Esophagus (tissue), 2 donors: ENCODE measurements at regions not wholly inside any gene's neighbourhood (a gene's known extent, or its start where the extent isn't known, plus 50 kb on each side); places are given as distances from the start of the nearest gene placed in this dataset.
"Not testable (repeated sequence)": the region's sequence is repeated elsewhere in the genome, so short reads cannot be mapped to it uniquely, and the experiment has no call there.

Experiments used
- H3K27ac ChIP-seq, 2 donors: one replicate each; pipeline ENCODE4 v1.5.1; 2013; ENCODE audit warnings: low read depth in 2 of 2, mild to moderate bottlenecking in 2 of 2, inconsistent platforms in 1 of 2, low read length in 1 of 2, moderate library complexity in 1 of 2
- H3K27me3 ChIP-seq, 2 donors: one replicate each; pipeline ENCODE4 v1.6.1; 2013; ENCODE audit warnings: low read length in 2 of 2, control low read depth in 1 of 2, mild to moderate bottlenecking in 1 of 2; ENCODE audit not compliant: insufficient read depth in 2 of 2, control insufficient read depth in 1 of 2
- H3K36me3 ChIP-seq, 2 donors: one replicate each; pipeline ENCODE4 v1.6.1; 2013; ENCODE audit warnings: low read length in 1 of 2; ENCODE audit not compliant: control insufficient read depth in 2 of 2, insufficient read depth in 2 of 2
- H3K4me1 ChIP-seq, 2 donors: one replicate each; pipeline ENCODE4 v1.6.1; 2013; ENCODE audit warnings: low read length in 1 of 2; ENCODE audit not compliant: control insufficient read depth in 2 of 2, insufficient read depth in 2 of 2
- H3K4me3 ChIP-seq, 2 donors: one replicate each; pipeline ENCODE4 v1.5.1; 2013; ENCODE audit warnings: low read length in 2 of 2, mild to moderate bottlenecking in 2 of 2, low read depth in 1 of 2, moderate library complexity in 1 of 2
- H3K9me3 ChIP-seq, 2 donors: one replicate each; pipeline ENCODE4 v1.6.1; 2013; ENCODE audit warnings: mild to moderate bottlenecking in 2 of 2, low read depth in 1 of 2, low read length in 1 of 2, moderate library complexity in 1 of 2; ENCODE audit not compliant: control insufficient read depth in 2 of 2, insufficient read depth in 1 of 2
- WGBS, 2 donors: extraction: QIAGEN DNeasy Blood & Tissue Kit; methylation state at CpG; one replicate each; pipeline ENCODE4 v1.1.7; 2013; 5-methylcytosine and 5-hydroxymethylcytosine counted together
- donor health status: healthy with polysubstance abuse.
- donor health status: Bipolar disorder and iron deficiency.

DNA sequence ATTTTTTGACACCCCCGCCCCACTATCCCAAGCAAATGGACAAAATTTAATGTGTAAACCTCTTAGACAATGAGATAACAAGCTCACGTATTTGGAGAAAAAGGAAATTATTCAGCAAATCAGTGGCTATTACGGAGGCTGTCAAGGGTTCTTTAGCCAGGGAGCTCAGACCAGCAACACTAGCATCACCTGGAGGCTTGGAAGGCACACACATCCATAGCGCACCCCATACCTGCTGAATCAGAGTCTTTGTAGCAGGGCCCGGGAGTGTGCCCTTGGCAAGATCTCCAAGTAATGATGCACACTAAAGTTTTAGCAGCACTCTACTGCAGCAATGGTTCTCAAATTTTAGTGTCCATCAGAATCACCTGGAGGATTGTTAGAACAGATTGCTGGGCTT lies 223.2 kb upstream of the BTBD3 start:
- Histone ChIP-seq H3K36me3 (no peaks in the 10 kb centered on the region), H3K27ac (no peak overlapping the region), H3K27me3 (no peaks in the 10 kb centered on the region), H3K4me1 (no peaks in the 10 kb centered on the region), H3K9me3 (no peaks in the 10 kb centered on the region), H3K4me3 (no peak overlapping the region)
- WGBS, 2 donors, result 93 to 96% methylated on average over 5 of the region's 5 CpGs

DNA sequence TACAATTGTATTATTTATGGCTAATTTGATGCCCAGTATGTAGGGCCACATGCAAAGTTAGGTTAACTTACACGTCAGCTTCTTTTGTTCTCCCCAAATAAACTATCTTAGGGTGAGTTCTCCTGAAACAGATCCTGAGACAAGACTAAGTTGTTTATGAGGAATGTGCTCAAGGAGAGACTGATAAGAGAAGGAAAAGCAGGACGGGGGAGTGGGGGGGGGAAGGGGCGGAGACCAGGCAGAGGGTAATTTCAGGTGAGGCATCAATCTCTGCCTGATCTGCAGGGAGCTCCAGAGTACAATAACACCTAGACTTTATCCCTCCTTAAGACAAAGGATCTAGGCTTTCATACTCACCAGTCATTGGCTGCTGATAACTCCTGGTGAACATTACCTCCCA lies 220.6 kb upstream of the BTBD3 start:
- Histone ChIP-seq H3K4me3 (no peak overlapping the region), H3K27ac (no peak overlapping the region), H3K9me3 (no peaks in the 10 kb centered on the region), H3K4me1 (no peaks in the 10 kb centered on the region), H3K27me3 (no peaks in the 10 kb centered on the region), H3K36me3 (no peaks in the 10 kb centered on the region)
- 79 to 86% methylated on average over 3 of the region's 3 CpGs for WGBS, 2 donors

DNA sequence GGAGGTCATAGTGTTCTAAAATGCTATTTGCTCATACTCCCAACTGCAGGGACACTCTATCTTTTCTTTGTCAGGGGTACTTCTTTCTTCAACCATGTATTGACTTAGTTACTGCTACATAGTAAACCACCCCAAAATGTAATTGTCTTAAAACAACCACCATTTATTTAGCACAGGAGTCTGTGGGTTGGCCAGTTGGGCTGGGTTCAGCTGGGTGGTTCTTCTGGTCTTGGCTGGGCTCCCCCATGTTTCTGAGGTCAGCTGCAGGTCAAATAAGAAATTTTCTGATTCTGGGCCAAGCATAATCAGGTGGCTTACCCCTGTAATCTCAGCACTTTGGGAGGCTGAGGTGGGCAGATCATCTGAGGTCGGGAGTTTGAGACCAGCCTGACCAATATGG lies 220.0 kb upstream of the BTBD3 start:
- Histone ChIP-seq H3K4me3 (no peak overlapping the region), H3K27me3 (no peaks in the 10 kb centered on the region), H3K36me3 (no peaks in the 10 kb centered on the region), H3K4me1 (no peaks in the 10 kb centered on the region), H3K27ac (no peak overlapping the region), H3K9me3 (no peaks in the 10 kb centered on the region)
- 93 to 96% methylated on average over 1 of the region's 1 CpG for WGBS, 2 donors

DNA sequence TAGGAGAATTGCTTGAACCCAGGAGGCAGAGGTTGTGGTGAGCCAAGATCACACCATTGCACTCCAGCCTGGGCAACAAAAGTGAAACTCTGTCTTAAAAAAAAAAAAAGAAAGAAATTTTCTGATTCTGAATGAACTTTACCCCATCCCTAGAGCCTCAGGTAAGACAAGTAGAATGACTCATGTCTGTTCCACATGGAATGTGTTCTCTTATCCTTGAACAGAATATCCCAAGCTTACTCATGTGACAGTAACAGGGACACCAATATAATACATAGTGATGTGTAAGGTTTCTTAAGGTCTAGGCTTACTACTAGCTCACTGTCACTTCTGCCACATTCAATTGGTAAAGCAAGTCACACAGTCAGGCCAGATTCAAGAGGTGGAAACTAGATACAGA lies 219.6 kb upstream of the BTBD3 start:
- H3K4me3 ChIP-seq, result no peak overlapping the region
- H3K4me1 ChIP-seq, result no peaks in the 10 kb centered on the region
- H3K9me3 ChIP-seq, result no peaks in the 10 kb centered on the region
- H3K27me3 ChIP-seq, result no peaks in the 10 kb centered on the region
- H3K27ac ChIP-seq, result no peak overlapping the region
- no peaks in the 10 kb centered on the region for H3K36me3 ChIP-seq

DNA sequence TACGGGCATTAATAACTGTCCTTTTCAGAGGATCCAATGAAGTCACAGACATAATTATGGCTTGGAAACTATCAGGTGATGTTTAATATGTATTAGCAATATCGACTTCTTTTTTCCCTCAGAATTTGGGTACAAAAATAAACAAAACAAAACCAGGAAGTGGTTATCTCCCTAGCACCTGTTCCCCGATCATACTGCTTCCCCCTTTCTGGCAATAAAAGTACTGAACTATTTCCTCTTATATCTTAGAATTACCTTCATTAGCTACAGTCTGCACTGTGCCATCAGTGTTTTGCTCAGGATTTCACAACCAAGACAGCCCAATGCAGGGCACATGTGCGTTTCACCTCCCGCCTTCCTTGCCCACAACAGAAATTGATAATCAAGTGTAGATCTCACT lies 216.9 kb upstream of the BTBD3 start:
- H3K4me1 ChIP-seq, result no peaks in the 10 kb centered on the region
- 61 to 66% methylated on average over 5 of the region's 5 CpGs for WGBS, 2 donors
- no peaks in the 10 kb centered on the region for H3K36me3 ChIP-seq
- H3K4me3 ChIP-seq, result no peak overlapping the region
- no peak overlapping the region for H3K27ac ChIP-seq
- H3K27me3 ChIP-seq, result no peaks in the 10 kb centered on the region
- H3K9me3 ChIP-seq, result no peaks in the 10 kb centered on the region

DNA sequence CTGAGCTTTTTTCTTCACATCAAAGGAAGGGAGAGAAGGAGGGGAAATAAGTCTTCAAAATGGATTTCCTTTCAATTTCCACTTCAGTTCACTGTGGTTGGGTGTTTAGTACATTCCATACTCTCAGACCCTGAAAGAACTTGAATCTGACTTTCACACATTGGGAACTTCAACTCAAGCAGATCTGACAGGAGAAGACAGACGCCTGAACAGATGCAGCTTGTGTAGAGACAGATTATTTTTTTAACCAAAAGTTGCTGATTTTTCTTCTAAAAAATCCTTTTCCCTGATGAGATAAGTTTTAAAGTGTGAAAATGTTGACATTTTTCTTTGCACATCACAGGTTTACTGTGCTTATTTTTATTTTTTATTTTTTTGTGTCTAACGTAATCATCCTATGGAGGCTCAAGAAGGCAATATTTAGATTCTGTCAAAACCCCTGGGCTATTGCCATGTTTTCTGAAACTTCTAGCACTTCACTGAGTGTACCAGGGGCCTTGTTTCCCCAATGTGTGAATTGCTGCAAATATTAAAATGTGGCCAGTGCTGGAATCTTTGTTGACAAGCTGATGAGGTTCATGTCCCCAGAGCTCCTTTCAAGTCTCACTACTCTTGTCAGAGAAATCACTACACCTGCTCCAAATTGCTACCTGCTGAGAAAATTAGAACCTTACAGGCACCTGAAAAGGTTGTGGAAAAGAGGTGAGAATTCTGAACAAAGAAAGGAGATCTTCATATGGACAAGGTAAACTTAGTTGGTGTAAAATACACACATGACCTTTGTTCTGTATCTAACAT lies 214.8 kb upstream of the BTBD3 start:
- Histone ChIP-seq H3K4me1 (no peaks in the 10 kb centered on the region), H3K27me3 (no peaks in the 10 kb centered on the region), H3K4me3 (no peak overlapping the region), H3K27ac (no peak overlapping the region), H3K9me3 (no peaks in the 10 kb centered on the region), H3K36me3 (no peaks in the 10 kb centered on the region)
- 91 to 95% methylated on average over 2 of the region's 2 CpGs for WGBS, 2 donors

DNA sequence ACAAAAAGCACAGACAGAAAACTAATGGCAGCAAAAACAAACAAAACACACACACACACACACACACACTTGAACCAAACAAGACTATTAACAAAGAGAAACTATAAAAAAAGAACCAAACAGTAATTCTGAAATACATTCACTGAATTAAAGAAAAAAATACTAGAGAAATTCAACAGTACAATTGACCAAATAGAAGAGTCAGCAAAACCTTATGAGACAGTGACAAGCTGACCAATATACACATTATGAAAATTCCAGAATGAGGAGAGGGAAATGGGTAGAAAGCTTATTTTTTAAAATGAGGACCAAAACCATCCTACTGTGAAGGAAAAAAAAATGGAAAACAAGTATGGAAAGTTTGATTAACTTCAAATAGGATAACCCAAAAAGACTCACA lies 212.2 kb upstream of the BTBD3 start:
- no peaks in the 10 kb centered on the region for H3K36me3 ChIP-seq
- H3K4me3 ChIP-seq, result no peak overlapping the region
- no peaks in the 10 kb centered on the region for H3K4me1 ChIP-seq
- no peaks in the 10 kb centered on the region for H3K9me3 ChIP-seq
- no peak overlapping the region for H3K27ac ChIP-seq
- no peaks in the 10 kb centered on the region for H3K27me3 ChIP-seq

DNA sequence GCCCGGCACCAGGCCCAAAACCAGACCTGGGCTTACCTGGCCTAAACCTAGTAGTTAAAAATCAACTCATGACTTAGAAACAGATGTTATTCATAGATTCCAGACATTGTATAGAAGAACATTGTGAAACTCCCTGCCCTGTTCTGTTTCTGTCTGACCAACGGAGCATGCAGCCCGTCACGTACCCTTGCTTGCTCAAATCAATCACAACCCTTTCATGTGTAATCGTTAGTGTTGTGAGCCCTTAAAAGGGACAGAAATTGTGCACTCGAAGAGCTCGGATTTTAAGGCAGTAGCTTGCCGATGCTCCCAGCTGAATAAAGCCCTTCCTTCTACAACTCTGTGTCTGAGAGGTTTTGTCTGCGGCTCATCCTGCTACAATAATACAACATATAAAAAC lies 209.5 kb upstream of the BTBD3 start:
- not testable (repeated sequence) for H3K27me3 ChIP-seq, H3K27ac ChIP-seq, H3K9me3 ChIP-seq, H3K36me3 ChIP-seq, H3K4me3 ChIP-seq, H3K4me1 ChIP-seq
- WGBS, 2 donors, result 85 to 92% methylated on average over 9 of the region's 9 CpGs

DNA sequence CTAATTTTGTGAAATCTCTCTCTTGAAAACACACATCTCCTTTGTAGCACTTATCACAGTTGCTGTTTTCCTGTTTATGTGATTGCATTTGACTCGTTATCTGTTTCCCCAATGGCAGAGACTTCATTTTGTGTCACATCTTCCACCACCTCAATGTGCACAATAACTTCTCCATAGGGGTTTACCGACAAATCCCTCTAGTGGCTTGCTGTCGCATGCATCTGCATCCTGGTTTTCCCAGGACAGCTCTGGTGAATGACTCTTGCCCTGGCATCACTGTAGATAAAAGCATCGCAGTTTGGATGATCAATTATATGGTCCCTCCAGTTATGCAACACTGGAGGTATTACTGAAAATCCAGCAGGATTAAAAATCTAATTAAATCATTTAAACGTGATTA lies 206.5 kb upstream of the BTBD3 start:
- H3K36me3 ChIP-seq, result no peaks in the 10 kb centered on the region
- no peak overlapping the region for H3K4me3 ChIP-seq
- 81 to 83% methylated on average over 5 of the region's 5 CpGs for WGBS, 2 donors
- no peaks in the 10 kb centered on the region for H3K27me3 ChIP-seq
- H3K4me1 ChIP-seq, result no peaks in the 10 kb centered on the region
- no peak overlapping the region for H3K27ac ChIP-seq
- H3K9me3 ChIP-seq, result no peaks in the 10 kb centered on the region

DNA sequence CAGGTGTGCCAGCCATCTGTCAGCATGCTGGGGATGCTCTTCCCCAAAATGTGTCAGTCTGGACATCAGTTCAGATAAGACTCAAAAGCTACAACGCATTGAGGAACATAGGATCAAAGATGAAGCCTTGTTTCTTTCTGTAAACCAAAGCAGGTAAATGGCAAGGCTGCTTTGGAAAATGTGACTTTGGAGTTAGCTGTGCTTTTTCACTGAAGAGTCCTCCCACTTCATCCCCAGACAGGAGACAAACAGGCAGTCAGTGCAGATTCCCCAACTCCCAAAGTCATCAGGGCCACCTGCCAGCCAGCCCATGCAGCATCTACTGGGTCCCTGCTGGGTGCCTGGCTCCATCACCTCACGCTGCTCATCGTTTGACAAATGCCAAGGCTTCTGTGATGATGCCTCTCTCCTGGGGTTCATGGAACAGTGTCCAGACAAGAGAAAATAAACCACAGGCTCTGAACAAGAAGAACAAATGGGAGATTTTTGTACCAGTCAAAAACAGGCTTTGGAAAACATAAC lies 205.0 kb upstream of the BTBD3 start:
- H3K4me3 ChIP-seq, result no peak overlapping the region
- H3K36me3 ChIP-seq, result no peaks in the 10 kb centered on the region
- H3K9me3 ChIP-seq, result no peaks in the 10 kb centered on the region
- no peaks in the 10 kb centered on the region for H3K27me3 ChIP-seq
- 73 to 79% methylated on average over 3 of the region's 3 CpGs for WGBS, 2 donors
- no peaks in the 10 kb centered on the region for H3K4me1 ChIP-seq
- no peak overlapping the region for H3K27ac ChIP-seq
